K562 (cell line): ENCODE measurements at regions not wholly inside any gene's neighbourhood (a gene's known extent, or its start where the extent isn't known, plus 50 kb on each side); places are given as distances from the start of the nearest gene placed in this dataset.

Experiments used
- BDP1 ChIP-seq: IDR thresholded peaks from 3 replicates; pipeline ENCODE4 v1.6.1; 2011; ENCODE audit not compliant: insufficient read length, insufficient read depth
- CHCHD3 ChIP-seq: fragments of 250-450 bp; sonication (Bioruptor Pico); IDR thresholded peaks from 2 replicates; pipeline ENCODE4 v2.1.2; 2022; ENCODE audit warnings: mild to moderate bottlenecking
- DIDO1 ChIP-seq: fragments of 450-650 bp; IDR thresholded peaks from 2 replicates; pipeline ENCODE4 v1.6.1; 2016; ENCODE audit warnings: low read depth, missing biosample characterization, missing genetic modification characterization
- ELF4 ChIP-seq: fragments of 450-650 bp; formaldehyde crosslinking; IDR thresholded peaks from 2 replicates; pipeline ENCODE4 v1.4.0; 2022; ENCODE audit warnings: missing genetic modification characterization
- HMG20A ChIP-seq: fragments of 450-650 bp; formaldehyde crosslinking; conservative IDR thresholded peaks from 2 replicates; pipeline ENCODE4 v1.4.0; 2020; ENCODE audit warnings: mild to moderate bottlenecking, mixed read lengths
- ILK ChIP-seq: fragments of 450-650 bp; IDR thresholded peaks from 2 replicates; pipeline ENCODE4 v1.6.1; 2016; ENCODE audit warnings: missing genetic modification characterization, low read depth, mild to moderate bottlenecking, missing compliant biosample characterization, moderate library complexity, borderline replicate concordance
- KLF1 ChIP-seq: fragments of 450-650 bp; IDR thresholded peaks from 2 replicates; pipeline ENCODE4 v1.6.1; 2016; ENCODE audit warnings: missing genetic modification characterization, missing compliant biosample characterization
- RUNX1 ChIP-seq: sonication (generic); IDR thresholded peaks from 2 replicates; pipeline ENCODE4 v1.6.1; 2016; ENCODE audit warnings: antibody characterized with exemption, low read depth
- SAFB2 ChIP-seq: fragments of 200-400 bp; formaldehyde crosslinking; IDR thresholded peaks from 2 replicates; pipeline ENCODE4 v1.6.1; 2018; ENCODE audit warnings: borderline replicate concordance, low read length, low read depth, moderate library complexity; ENCODE audit not compliant: severe bottlenecking
- SAP30 ChIP-seq: fragments of 200-600 bp; sonication (generic); IDR thresholded peaks from 2 replicates; pipeline ENCODE4 v1.6.1; 2012; ENCODE audit warnings: borderline replicate concordance, low read depth, mild to moderate bottlenecking, moderate library complexity, low read length, control low read depth, inconsistent platforms; ENCODE audit not compliant: insufficient read depth, poor library complexity, severe bottlenecking
- ZNF589 ChIP-seq: fragments of 200-800 bp; sonication (Bioruptor generic); IDR thresholded peaks from 2 replicates; pipeline ENCODE4 v1.6.1; 2016; ENCODE audit warnings: low read depth, missing genetic modification characterization, missing compliant biosample characterization
- ZNF76 ChIP-seq: fragments of 250-450 bp; sonication (Bioruptor Pico); IDR thresholded peaks from 2 replicates; pipeline ENCODE4 v1.4.0; 2020; ENCODE audit warnings: mild to moderate bottlenecking, moderate library complexity, borderline replicate concordance
- TF ChIP-seq, protein P1 (sequence below): fragments of 450-650 bp; formaldehyde crosslinking; IDR thresholded peaks from 2 replicates; pipeline ENCODE4 v1.4.0; 2020; ENCODE audit warnings: mild to moderate bottlenecking, mixed read lengths

DNA sequence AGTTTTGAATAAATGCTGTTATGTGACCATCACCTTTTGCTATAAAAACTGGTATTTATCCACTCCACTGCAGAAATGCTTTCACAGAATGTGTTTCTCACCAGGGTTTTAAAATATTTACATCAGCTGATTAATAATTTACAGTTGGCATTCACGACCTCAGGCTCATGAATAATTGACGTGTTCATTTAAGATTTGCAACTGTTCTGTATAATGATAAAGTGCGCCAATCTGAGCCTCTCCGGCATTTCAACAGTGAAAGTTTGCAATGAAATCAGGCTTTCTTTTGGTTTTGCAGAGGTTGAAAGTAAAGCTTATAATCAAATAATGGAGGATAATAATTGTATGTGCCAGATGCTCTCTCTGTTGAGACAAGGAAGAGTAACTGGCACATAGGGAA, 434.9 kb downstream of the ICE1 start (continued):
- TF ChIP-seq ELF4 (CRISPR knock-in tag) (no peak), SAP30 (no peak), ZNF76 (CRISPR knock-in tag) (no peak), HMG20A (CRISPR knock-in tag) (no peak), KLF1 (tag) (no peak), CHCHD3 (CRISPR knock-in tag) (no peak), SAFB2 (no peak), RUNX1 (no peak), BDP1 (no peak), DIDO1 (tag) (no peak), ILK (tag) (no peak), ZNF589 (no peak)
- TF ChIP-seq, protein P1, sequence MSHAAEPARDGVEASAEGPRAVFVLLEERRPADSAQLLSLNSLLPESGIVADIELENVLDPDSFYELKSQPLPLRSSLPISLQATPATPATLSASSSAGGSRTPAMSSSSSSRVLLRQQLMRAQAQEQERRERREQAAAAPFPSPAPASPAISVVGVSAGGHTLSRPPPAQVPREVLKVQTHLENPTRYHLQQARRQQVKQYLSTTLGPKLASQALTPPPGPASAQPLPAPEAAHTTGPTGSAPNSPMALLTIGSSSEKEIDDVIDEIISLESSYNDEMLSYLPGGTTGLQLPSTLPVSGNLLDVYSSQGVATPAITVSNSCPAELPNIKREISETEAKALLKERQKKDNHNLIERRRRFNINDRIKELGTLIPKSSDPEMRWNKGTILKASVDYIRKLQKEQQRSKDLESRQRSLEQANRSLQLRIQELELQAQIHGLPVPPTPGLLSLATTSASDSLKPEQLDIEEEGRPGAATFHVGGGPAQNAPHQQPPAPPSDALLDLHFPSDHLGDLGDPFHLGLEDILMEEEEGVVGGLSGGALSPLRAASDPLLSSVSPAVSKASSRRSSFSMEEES (CRISPR knock-in tag), result no peak
